Mucosa of descending colon (tissue), 3 donors: ENCODE measurements at regions not wholly inside any gene's neighbourhood (a gene's known extent, or its start where the extent isn't known, plus 50 kb on each side); places are given as distances from the start of the nearest gene placed in this dataset.
"Not testable (repeated sequence)": the region's sequence is repeated elsewhere in the genome, so short reads cannot be mapped to it uniquely, and the experiment has no call there.

Source experiments
- ATAC-seq: fragments of 200-7000 bp; cut with Tn5 transposase; one replicate; pipeline ENCODE4 v1.9.1; 2020; ENCODE audit warnings: mild to moderate bottlenecking, moderate library complexity
- DNase-seq, 3 donors: peaks; one replicate each; pipeline ENCODE4 v3.0.0-alpha.2; 2020
- H3K36me3 ChIP-seq: fragments of 200-600 bp; one replicate; pipeline ENCODE4 v1.8.0; 2021; ENCODE audit warnings: low read depth, mild to moderate bottlenecking
- H3K4me1 ChIP-seq: fragments of 200-600 bp; one replicate; pipeline ENCODE4 v1.8.0; 2021; ENCODE audit warnings: low read depth, mild to moderate bottlenecking
- H3K4me3 ChIP-seq: fragments of 200-600 bp; one replicate; pipeline ENCODE4 v1.8.0; 2021; ENCODE audit warnings: mild to moderate bottlenecking
- H3K9me3 ChIP-seq: fragments of 200-600 bp; one replicate; pipeline ENCODE4 v1.8.0; 2021; ENCODE audit warnings: mild to moderate bottlenecking
- intact Hi-C, 2 donors: fragments of 100-400 bp; cut with DNase I in 1 of 2; cut with micrococcal nuclease in 1 of 2; formaldehyde crosslinking; loops; one replicate each; pipeline versions ENCODE4 v1.11.0 to v1.11.1; 2022; cut with DNase I, micrococcal nuclease
- TF ChIP-seq, protein P1 (sequence below): fragments of 200-600 bp; IDR thresholded peaks from one replicate; pipeline ENCODE4 v1.8.0; 2022; ENCODE audit warnings: antibody characterized with exemption, mild to moderate bottlenecking
- donor health status: DM: no; HTN: no; CAD: no; lungs with moderate emphysema.
- donor health status: DM: no; HTN: no; CAD: no.
- donor health status: DM: no; HTN: yes; CAD: no.

GRCh38 chr20:47444584-47444983 lies 57.1 kb upstream of the NCOA3 start:
- no peak for ATAC-seq
- intact Hi-C loops, result no loop called here
- Histone ChIP-seq H3K4me3 (no peak overlapping the region), H3K9me3 (no peaks in the 10 kb centered on the region), H3K36me3 (no peaks in the 10 kb centered on the region), H3K4me1 (no peaks in the 10 kb centered on the region)
- TF ChIP-seq, protein P1, sequence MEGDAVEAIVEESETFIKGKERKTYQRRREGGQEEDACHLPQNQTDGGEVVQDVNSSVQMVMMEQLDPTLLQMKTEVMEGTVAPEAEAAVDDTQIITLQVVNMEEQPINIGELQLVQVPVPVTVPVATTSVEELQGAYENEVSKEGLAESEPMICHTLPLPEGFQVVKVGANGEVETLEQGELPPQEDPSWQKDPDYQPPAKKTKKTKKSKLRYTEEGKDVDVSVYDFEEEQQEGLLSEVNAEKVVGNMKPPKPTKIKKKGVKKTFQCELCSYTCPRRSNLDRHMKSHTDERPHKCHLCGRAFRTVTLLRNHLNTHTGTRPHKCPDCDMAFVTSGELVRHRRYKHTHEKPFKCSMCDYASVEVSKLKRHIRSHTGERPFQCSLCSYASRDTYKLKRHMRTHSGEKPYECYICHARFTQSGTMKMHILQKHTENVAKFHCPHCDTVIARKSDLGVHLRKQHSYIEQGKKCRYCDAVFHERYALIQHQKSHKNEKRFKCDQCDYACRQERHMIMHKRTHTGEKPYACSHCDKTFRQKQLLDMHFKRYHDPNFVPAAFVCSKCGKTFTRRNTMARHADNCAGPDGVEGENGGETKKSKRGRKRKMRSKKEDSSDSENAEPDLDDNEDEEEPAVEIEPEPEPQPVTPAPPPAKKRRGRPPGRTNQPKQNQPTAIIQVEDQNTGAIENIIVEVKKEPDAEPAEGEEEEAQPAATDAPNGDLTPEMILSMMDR, result no peak
- DNase-seq, result no peak

DNA sequence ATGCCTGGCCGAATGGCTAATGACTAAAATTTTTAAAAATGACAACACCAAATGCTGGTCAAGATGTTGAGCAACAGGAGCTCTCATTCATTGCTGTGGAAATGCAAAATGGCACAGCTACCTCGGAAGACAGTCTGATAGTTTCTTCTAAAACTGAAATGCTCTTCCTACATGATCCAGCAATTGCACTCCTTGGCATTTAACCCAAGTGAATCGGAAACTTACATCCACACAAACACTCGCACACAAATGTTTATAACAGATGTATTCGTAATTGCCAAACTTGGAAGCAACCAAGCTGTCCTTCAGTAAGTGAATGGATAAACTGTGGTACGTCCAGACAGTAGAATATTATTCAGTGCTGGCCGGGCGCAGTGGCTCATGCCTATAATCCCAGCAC lies 56.4 kb upstream of the NCOA3 start:
- ATAC-seq, result no peak
- no peaks in the 10 kb centered on the region for H3K9me3 ChIP-seq
- intact Hi-C loops, result no loop called here

DNA sequence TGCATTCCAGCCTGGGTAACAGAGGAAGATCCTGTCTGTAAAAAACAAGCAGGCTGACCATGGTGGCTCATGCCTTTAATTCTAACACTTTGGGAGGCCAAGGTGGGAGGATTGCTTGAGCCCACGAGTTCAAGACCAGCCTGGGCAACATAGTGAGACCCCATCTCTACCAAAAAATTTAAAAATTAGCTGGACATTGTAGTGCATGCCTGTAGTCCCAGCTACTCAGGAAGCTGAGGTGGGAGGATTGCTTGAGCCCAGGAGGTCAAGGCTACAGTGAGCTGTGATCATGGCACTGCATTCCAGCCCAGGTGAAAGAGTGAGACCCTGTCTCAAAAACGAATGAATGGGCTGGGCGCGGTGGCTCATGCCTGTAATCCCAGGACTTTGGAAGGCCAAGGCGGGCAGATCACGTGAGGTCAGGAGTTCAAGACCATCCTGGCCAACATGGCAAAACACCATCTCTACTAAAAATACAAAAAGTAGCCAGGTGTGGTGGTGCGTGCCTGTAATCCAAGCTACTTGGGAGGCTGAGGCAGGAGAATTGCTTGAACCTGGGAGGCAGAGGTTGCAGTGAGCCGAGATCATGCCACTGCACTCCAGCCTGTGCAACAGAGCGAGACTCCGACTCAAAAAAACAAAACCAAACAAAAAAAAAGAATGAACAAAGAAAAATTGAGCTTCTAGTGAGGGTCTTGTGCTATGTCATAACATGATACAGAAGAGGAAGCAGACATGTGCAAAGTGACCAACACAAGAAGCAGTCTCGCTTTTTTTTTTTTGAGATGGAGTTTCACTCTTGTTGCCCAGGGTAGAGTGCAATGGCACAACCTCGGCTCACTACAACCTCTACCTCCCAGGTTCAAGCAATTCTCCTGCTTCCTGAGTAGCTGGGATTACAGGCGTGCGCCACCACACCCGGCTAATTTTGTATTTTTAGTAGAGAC lies 54.1 kb upstream of the NCOA3 start:
- intact Hi-C loops, H3K9me3 ChIP-seq, ATAC-seq, H3K36me3 ChIP-seq, H3K4me1 ChIP-seq, H3K4me3 ChIP-seq, DNase-seq: not testable (repeated sequence)

More for the DNA sequence above, 56.4 kb upstream of the NCOA3 start:
- no peak overlapping the region for H3K4me3 ChIP-seq
- TF ChIP-seq, protein P1, result no peak
- no peaks in the 10 kb centered on the region for H3K4me1 ChIP-seq
- no peak for DNase-seq
- no peaks in the 10 kb centered on the region for H3K36me3 ChIP-seq

DNA sequence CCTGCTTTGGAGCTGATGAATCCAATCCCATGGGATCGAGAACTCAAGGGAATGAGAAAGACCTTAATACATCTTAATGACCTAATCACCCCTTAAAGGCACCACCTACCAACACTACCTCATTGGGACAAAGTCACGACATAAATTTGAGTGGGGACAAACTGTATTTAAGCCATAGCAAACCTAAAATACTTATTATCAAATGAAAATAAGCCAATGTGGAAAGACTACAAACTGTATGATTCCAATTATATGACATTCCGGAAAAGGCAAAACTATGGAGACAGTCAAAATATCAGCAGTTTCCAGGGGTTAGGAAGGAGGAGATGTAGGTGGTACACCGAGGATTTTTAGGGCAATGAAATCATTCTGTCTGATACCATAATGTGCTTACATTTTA lies 53.3 kb upstream of the NCOA3 start:
- no peaks in the 10 kb centered on the region for H3K4me1 ChIP-seq
- no peak overlapping the region for H3K4me3 ChIP-seq
- intact Hi-C loops, result no loop called here
- ATAC-seq, result no peak
- no peak for DNase-seq
- no peaks in the 10 kb centered on the region for H3K9me3 ChIP-seq
- no peaks in the 10 kb centered on the region for H3K36me3 ChIP-seq
- TF ChIP-seq, protein P1, result no peak

- intact Hi-C loops, result no loop called here
- ATAC-seq, result no peak
- DNase-seq, result no peak
- H3K36me3 ChIP-seq, result no peaks in the 10 kb centered on the region
- H3K4me1 ChIP-seq, result no peaks in the 10 kb centered on the region
- H3K9me3 ChIP-seq, result no peaks in the 10 kb centered on the region
- TF ChIP-seq, protein P1, result no peak
- no peak overlapping the region for H3K4me3 ChIP-seq
These were observed 50.1 kb upstream of the NCOA3 start for GRCh38 chr20:47451602-47451904.
